ENCODE measurements at regions not wholly inside any gene's neighbourhood (a gene's known extent, or its start where the extent isn't known, plus 50 kb on each side); places are given as distances from the start of the nearest gene placed in this dataset.
A peak's percentile ranks its signal among the peaks of the same experiment; 100 is the strongest.

DNA sequence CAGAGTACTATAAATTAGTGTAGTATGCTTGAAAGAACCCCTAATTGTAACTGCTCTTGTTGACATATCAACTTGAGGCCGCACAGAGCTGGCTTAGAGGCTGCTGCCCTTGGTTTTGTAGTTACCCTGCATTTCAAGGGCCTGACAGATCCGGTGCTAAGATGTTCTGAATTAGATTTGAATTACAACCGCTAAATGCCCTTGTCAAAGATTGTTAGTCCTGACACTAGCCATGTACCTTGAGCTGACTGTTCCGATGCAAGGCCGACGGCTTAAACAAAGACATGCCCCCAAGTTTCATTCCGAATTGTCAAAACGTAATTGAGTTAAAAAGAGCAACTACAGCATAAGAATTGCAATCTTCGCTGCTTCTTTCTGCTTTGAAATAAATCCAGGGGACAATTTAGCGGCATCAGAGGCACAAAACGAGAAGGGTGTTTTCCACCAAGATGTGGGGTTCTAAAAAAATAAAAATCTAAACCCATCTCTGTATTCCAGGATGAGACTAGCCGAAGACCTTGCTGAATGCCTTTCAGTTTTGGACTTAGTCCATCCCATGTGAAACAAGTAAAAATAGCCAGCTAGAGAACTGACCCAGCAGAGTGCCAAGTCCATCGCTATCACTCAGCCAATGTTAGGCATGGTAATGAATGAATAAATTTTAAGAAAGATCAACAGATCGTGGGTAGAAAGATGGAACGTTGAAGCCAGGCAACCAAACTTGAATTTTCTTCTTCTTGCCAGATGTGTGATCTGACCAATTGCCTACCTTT is 148.7 kb downstream of the DICER1 start:
- no peak for DNase-seq (ENCODE audit: low spot score)
- peaks cover 8% of the 10 kb centered on the region; the same call in 1 of the 2 replicates for H3K4me1 ChIP-seq (ENCODE audit: insufficient read depth)
- no peaks in the 10 kb centered on the region for H3K79me2 ChIP-seq (replicated peaks; ENCODE audit: insufficient read depth)
- no peak for ATAC-seq
- no peak overlapping the region for H3K4me3 Mint-ChIP-seq
- no peaks in the 10 kb centered on the region for H3K36me3 ChIP-seq (ENCODE audit: insufficient read depth)
- H3F3A ChIP-seq (replicated peaks; ENCODE audit: low read depth): no peaks in the 10 kb centered on the region
- no peaks in the 10 kb centered on the region for H3K9me3 Mint-ChIP-seq
- H4K20me1 ChIP-seq (replicated peaks; ENCODE audit: insufficient read depth): no peaks in the 10 kb centered on the region
- TF ChIP-seq, protein P1, sequence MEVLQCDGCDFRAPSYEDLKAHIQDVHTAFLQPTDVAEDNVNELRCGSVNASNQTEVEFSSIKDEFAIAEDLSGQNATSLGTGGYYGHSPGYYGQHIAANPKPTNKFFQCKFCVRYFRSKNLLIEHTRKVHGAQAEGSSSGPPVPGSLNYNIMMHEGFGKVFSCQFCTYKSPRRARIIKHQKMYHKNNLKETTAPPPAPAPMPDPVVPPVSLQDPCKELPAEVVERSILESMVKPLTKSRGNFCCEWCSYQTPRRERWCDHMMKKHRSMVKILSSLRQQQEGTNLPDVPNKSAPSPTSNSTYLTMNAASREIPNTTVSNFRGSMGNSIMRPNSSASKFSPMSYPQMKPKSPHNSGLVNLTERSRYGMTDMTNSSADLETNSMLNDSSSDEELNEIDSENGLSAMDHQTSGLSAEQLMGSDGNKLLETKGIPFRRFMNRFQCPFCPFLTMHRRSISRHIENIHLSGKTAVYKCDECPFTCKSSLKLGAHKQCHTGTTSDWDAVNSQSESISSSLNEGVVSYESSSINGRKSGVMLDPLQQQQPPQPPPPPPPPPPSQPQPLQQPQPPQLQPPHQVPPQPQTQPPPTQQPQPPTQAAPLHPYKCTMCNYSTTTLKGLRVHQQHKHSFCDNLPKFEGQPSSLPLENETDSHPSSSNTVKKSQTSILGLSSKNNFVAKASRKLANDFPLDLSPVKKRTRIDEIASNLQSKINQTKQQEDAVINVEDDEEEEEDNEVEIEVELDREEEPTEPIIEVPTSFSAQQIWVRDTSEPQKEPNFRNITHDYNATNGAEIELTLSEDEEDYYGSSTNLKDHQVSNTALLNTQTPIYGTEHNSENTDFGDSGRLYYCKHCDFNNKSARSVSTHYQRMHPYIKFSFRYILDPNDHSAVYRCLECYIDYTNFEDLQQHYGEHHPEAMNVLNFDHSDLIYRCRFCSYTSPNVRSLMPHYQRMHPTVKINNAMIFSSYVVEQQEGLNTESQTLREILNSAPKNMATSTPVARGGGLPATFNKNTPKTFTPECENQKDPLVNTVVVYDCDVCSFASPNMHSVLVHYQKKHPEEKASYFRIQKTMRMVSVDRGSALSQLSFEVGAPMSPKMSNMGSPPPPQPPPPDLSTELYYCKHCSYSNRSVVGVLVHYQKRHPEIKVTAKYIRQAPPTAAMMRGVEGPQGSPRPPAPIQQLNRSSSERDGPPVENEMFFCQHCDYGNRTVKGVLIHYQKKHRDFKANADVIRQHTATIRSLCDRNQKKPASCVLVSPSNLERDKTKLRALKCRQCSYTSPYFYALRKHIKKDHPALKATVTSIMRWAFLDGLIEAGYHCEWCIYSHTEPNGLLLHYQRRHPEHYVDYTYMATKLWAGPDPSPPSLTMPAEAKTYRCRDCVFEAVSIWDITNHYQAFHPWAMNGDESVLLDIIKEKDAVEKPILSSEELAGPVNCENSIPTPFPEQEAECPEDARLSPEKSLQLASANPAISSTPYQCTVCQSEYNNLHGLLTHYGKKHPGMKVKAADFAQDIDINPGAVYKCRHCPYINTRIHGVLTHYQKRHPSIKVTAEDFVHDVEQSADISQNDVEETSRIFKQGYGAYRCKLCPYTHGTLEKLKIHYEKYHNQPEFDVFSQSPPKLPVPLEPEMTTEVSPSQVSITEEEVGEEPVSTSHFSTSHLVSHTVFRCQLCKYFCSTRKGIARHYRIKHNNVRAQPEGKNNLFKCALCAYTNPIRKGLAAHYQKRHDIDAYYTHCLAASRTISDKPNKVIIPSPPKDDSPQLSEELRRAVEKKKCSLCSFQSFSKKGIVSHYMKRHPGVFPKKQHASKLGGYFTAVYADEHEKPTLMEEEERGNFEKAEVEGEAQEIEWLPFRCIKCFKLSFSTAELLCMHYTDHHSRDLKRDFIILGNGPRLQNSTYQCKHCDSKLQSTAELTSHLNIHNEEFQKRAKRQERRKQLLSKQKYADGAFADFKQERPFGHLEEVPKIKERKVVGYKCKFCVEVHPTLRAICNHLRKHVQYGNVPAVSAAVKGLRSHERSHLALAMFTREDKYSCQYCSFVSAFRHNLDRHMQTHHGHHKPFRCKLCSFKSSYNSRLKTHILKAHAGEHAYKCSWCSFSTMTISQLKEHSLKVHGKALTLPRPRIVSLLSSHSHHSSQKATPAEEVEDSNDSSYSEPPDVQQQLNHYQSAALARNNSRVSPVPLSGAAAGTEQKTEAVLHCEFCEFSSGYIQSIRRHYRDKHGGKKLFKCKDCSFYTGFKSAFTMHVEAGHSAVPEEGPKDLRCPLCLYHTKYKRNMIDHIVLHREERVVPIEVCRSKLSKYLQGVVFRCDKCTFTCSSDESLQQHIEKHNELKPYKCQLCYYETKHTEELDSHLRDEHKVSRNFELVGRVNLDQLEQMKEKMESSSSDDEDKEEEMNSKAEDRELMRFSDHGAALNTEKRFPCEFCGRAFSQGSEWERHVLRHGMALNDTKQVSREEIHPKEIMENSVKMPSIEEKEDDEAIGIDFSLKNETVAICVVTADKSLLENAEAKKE (CRISPR knock-in tag; IDR thresholded peaks at IDR 0.05): no peak
- TF ChIP-seq ZNF114 (CRISPR knock-in tag; IDR thresholded peaks at IDR 0.05): no peak
- TF ChIP-seq STAT1 (IDR thresholded peaks at IDR 0.05; ENCODE audit: unreplicated experiment): no peak
- no peak for TF ChIP-seq ZNF331 (CRISPR knock-in tag; IDR thresholded peaks at IDR 0.05; ENCODE audit: low read depth)
- H3K27me3 Mint-ChIP-seq (ENCODE audit: insufficient read depth, low read depth, poor library complexity): peaks cover 2% of the 10 kb centered on the region
- no peaks in the 10 kb centered on the region for H3K36me3 Mint-ChIP-seq (ENCODE audit: low read depth)
- H3K4me3 ChIP-seq: no peak overlapping the region
- peaks cover 6% of the 10 kb centered on the region for H3K4me1 Mint-ChIP-seq
- H3K4me2 ChIP-seq: no peak overlapping the region
- H3K9me2 ChIP-seq (ENCODE audit: insufficient read depth): no peaks in the 10 kb centered on the region
- no peaks in the 10 kb centered on the region for H3K27me3 ChIP-seq (ENCODE audit: insufficient read depth)
- no peak overlapping the region for H3K27ac Mint-ChIP-seq
- no peak overlapping the region for H3K27ac ChIP-seq (ENCODE audit: low read depth)
- H2AFZ ChIP-seq: peak overlapping the region; percentile 74; the same call in 1 of the 2 replicates

DNA sequence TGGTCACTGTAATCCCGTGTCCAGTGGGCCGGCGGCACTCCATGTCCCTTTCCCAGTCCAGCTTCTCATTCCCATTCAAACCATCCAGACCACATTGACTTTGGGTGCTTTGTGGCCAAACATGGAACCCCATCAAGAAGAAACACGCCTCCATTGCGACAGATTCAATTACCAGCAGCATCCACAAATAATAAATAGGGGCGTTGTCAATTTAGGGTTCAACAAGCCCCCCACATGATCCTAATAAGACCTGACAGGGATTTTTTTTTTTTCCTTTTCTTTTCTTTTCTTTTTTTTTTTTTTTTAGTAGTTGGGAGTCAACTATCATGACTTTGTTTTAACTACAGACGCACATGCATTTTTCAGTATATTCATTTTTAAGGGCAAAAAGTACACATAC is 149.4 kb downstream of the DICER1 start:
- Histone ChIP-seq H3K9me2 (ENCODE audit: insufficient read depth) (no peaks in the 10 kb centered on the region), H3F3A (replicated peaks; ENCODE audit: low read depth) (no peaks in the 10 kb centered on the region), H3K27ac (ENCODE audit: low read depth) (no peak overlapping the region), H3K4me1 (ENCODE audit: insufficient read depth) (peaks cover 8% of the 10 kb centered on the region; the same call in 1 of the 2 replicates), H3K36me3 (ENCODE audit: insufficient read depth) (no peaks in the 10 kb centered on the region), H2AFZ (no peak overlapping the region), H4K20me1 (replicated peaks; ENCODE audit: insufficient read depth) (no peaks in the 10 kb centered on the region), H3K79me2 (replicated peaks; ENCODE audit: insufficient read depth) (no peaks in the 10 kb centered on the region), H3K4me2 (no peak overlapping the region), H3K27me3 (ENCODE audit: insufficient read depth) (no peaks in the 10 kb centered on the region), H3K4me3 (no peak overlapping the region)
- 0 out of 2 replicates have a peak overlapping the region, but pooled peaks have one; percentile 11 for H3K27ac Mint-ChIP-seq
- H3K36me3 Mint-ChIP-seq (ENCODE audit: low read depth): no peaks in the 10 kb centered on the region
- no peak for ATAC-seq
- H3K4me1 Mint-ChIP-seq: peaks cover 6% of the 10 kb centered on the region
- no peak overlapping the region for H3K4me3 Mint-ChIP-seq
- H3K9me3 Mint-ChIP-seq: no peaks in the 10 kb centered on the region
- no peak for DNase-seq (ENCODE audit: low spot score)
- H3K27me3 Mint-ChIP-seq (ENCODE audit: insufficient read depth, low read depth, poor library complexity): peaks cover 4% of the 10 kb centered on the region
- TF ChIP-seq, protein P2, sequence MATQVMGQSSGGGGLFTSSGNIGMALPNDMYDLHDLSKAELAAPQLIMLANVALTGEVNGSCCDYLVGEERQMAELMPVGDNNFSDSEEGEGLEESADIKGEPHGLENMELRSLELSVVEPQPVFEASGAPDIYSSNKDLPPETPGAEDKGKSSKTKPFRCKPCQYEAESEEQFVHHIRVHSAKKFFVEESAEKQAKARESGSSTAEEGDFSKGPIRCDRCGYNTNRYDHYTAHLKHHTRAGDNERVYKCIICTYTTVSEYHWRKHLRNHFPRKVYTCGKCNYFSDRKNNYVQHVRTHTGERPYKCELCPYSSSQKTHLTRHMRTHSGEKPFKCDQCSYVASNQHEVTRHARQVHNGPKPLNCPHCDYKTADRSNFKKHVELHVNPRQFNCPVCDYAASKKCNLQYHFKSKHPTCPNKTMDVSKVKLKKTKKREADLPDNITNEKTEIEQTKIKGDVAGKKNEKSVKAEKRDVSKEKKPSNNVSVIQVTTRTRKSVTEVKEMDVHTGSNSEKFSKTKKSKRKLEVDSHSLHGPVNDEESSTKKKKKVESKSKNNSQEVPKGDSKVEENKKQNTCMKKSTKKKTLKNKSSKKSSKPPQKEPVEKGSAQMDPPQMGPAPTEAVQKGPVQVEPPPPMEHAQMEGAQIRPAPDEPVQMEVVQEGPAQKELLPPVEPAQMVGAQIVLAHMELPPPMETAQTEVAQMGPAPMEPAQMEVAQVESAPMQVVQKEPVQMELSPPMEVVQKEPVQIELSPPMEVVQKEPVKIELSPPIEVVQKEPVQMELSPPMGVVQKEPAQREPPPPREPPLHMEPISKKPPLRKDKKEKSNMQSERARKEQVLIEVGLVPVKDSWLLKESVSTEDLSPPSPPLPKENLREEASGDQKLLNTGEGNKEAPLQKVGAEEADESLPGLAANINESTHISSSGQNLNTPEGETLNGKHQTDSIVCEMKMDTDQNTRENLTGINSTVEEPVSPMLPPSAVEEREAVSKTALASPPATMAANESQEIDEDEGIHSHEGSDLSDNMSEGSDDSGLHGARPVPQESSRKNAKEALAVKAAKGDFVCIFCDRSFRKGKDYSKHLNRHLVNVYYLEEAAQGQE (IDR thresholded peaks at IDR 0.05; ENCODE audit: unreplicated experiment): no peak
- TF ChIP-seq ZNF331 (CRISPR knock-in tag; IDR thresholded peaks at IDR 0.05; ENCODE audit: low read depth) (no peak), CREB1 (CRISPR knock-in tag; IDR thresholded peaks at IDR 0.05; ENCODE audit: low read depth) (no peak), ZNF114 (CRISPR knock-in tag; IDR thresholded peaks at IDR 0.05) (no peak), EZH2phosphoT487 (IDR thresholded peaks at IDR 0.05; ENCODE audit: unreplicated experiment) (no peak), POLR2AphosphoS5 (IDR thresholded peaks at IDR 0.05; ENCODE audit: low read depth) (no peak), JUNB (IDR thresholded peaks at IDR 0.05; ENCODE audit: unreplicated experiment) (no peak), EZH2 (IDR thresholded peaks at IDR 0.05; ENCODE audit: low read depth, unreplicated experiment) (no peak)
- TF ChIP-seq, protein P3, sequence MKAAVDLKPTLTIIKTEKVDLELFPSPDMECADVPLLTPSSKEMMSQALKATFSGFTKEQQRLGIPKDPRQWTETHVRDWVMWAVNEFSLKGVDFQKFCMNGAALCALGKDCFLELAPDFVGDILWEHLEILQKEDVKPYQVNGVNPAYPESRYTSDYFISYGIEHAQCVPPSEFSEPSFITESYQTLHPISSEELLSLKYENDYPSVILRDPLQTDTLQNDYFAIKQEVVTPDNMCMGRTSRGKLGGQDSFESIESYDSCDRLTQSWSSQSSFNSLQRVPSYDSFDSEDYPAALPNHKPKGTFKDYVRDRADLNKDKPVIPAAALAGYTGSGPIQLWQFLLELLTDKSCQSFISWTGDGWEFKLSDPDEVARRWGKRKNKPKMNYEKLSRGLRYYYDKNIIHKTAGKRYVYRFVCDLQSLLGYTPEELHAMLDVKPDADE (IDR thresholded peaks at IDR 0.05): no peak
